Nephron progenitor cell (in vitro differentiated cells): ENCODE measurements at regions not wholly inside any gene's neighbourhood (a gene's known extent, or its start where the extent isn't known, plus 50 kb on each side); places are given as distances from the start of the nearest gene placed in this dataset.
A peak's percentile ranks its signal among the peaks of the same experiment; 100 is the strongest.

Experiments used
- DNase-seq: peaks from one replicate; pipeline ENCODE4 v3.0.0; 2021
- H3K27ac Mint-ChIP-seq: 2 replicates; pipeline ENCODE4 v1.8.0; 2021; ENCODE audit warnings: mild to moderate bottlenecking, moderate library complexity, mixed read lengths
- H3K27me3 Mint-ChIP-seq: 2 replicates; pipeline ENCODE4 v1.8.0; 2021; ENCODE audit warnings: mild to moderate bottlenecking, low read depth, mixed read lengths; ENCODE audit not compliant: poor library complexity
- H3K36me3 Mint-ChIP-seq: 2 replicates; pipeline ENCODE4 v1.8.0; 2021; ENCODE audit warnings: low read depth, mixed read lengths
- H3K4me1 Mint-ChIP-seq: 2 replicates; pipeline ENCODE4 v1.8.0; 2021; ENCODE audit warnings: mixed read lengths
- H3K4me3 Mint-ChIP-seq: 2 replicates; pipeline ENCODE4 v1.8.0; 2021; ENCODE audit warnings: mild to moderate bottlenecking, moderate library complexity, mixed read lengths
- H3K9me3 Mint-ChIP-seq: 2 replicates; pipeline ENCODE4 v1.8.0; 2021; ENCODE audit warnings: mild to moderate bottlenecking, moderate library complexity, mixed read lengths
- CTCF ChIP-seq: fragments of 200-600 bp; sonication (generic); IDR thresholded peaks from 2 replicates; pipeline ENCODE4 v1.5.0; 2021; ENCODE audit warnings: antibody characterized with exemption

GRCh38 chr11:95359756-95360155, 128.8 kb upstream of the SESN3 start:
- TF ChIP-seq CTCF, result no peak
- Mint-ChIP-seq H3K4me1 (peaks cover 55% of the 10 kb centered on the region), H3K9me3 (no peaks in the 10 kb centered on the region), H3K36me3 (no peaks in the 10 kb centered on the region), H3K4me3 (no peak overlapping the region), H3K27ac (peak overlapping the region; percentile 77), H3K27me3 (peaks cover 3% of the 10 kb centered on the region)
- DNase-seq, result no peak

- TF ChIP-seq CTCF, result no peak
- Mint-ChIP-seq H3K27me3 (peaks cover 3% of the 10 kb centered on the region), H3K27ac (no peak overlapping the region), H3K4me3 (no peak overlapping the region), H3K9me3 (no peaks in the 10 kb centered on the region), H3K4me1 (peaks cover 50% of the 10 kb centered on the region), H3K36me3 (no peaks in the 10 kb centered on the region)
- DNase-seq, result no peak
Measured at GRCh38 chr11:95359341-95359663, 128.3 kb upstream of the SESN3 start.

GRCh38 chr11:95358511-95359340, 127.7 kb upstream of the SESN3 start:
- no peaks in the 10 kb centered on the region for H3K9me3 Mint-ChIP-seq
- peak overlapping the region; percentile 19 for H3K27ac Mint-ChIP-seq
- no peak for TF ChIP-seq CTCF
- peaks cover 3% of the 10 kb centered on the region for H3K27me3 Mint-ChIP-seq
- DNase-seq, result no peak
- peaks cover 45% of the 10 kb centered on the region for H3K4me1 Mint-ChIP-seq
- no peaks in the 10 kb centered on the region for H3K36me3 Mint-ChIP-seq
- no peak overlapping the region for H3K4me3 Mint-ChIP-seq

DNA sequence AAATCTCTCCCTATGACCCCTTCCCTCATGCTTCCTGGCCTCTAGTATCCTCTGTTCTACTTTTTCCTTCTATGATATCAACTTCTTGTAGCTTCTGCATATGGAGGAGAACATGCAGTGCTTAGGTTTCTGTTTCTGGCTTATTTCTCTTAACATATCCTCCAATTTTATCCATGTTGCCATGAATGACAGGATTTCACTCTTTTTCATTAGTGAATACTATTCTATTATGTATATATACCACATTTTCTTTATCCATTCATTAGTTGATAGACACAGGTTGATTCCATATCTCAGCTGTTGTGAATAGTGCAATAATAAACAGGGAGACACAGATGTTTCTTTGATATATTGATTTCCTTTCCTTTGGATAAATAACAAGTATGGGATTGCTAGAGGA, 123.3 kb upstream of the SESN3 start:
- no peak for DNase-seq
- H3K27me3 Mint-ChIP-seq, result no peaks in the 10 kb centered on the region
- H3K27ac Mint-ChIP-seq, result peak overlapping the region; percentile 3
- H3K36me3 Mint-ChIP-seq, result peaks cover 4% of the 10 kb centered on the region
- peaks cover 15% of the 10 kb centered on the region for H3K9me3 Mint-ChIP-seq
- peaks cover 23% of the 10 kb centered on the region for H3K4me1 Mint-ChIP-seq
- H3K4me3 Mint-ChIP-seq, result no peak overlapping the region
- no peak for TF ChIP-seq CTCF

GRCh38 chr11:95353706-95354105, 122.7 kb upstream of the SESN3 start:
- peaks cover 17% of the 10 kb centered on the region for H3K4me1 Mint-ChIP-seq
- H3K36me3 Mint-ChIP-seq, result peaks cover 10% of the 10 kb centered on the region
- H3K4me3 Mint-ChIP-seq, result no peak overlapping the region
- no peaks in the 10 kb centered on the region for H3K27me3 Mint-ChIP-seq
- no peak for TF ChIP-seq CTCF
- H3K9me3 Mint-ChIP-seq, result peaks cover 21% of the 10 kb centered on the region
- H3K27ac Mint-ChIP-seq, result no peak overlapping the region
- no peak for DNase-seq

GRCh38 chr11:95352733-95353346, 121.8 kb upstream of the SESN3 start:
- Mint-ChIP-seq H3K27me3 (no peaks in the 10 kb centered on the region), H3K4me3 (no peak overlapping the region), H3K9me3 (peaks cover 30% of the 10 kb centered on the region), H3K36me3 (peaks cover 16% of the 10 kb centered on the region), H3K27ac (no peak overlapping the region), H3K4me1 (peaks cover 10% of the 10 kb centered on the region)
- no peak for DNase-seq
- no peak for TF ChIP-seq CTCF
